SU-DHL-6 (cell line): ENCODE measurements at regions not wholly inside any gene's neighbourhood (a gene's known extent, or its start where the extent isn't known, plus 50 kb on each side); places are given as distances from the start of the nearest gene placed in this dataset.

Experiments used
- EZH2phosphoT487 ChIP-seq: fragments of 200-600 bp; sonication (generic), shearing (Covaris generic); conservative IDR thresholded peaks from 2 replicates; pipeline ENCODE4 v1.6.1; 2018; ENCODE audit warnings: mild to moderate bottlenecking, antibody characterized with exemption, low read length, moderate library complexity, mixed read lengths
- TF ChIP-seq, protein P1 (sequence below): fragments of 200-600 bp; sonication (generic); IDR thresholded peaks from one replicate; pipeline ENCODE4 v1.5.1; 2017; ENCODE audit warnings: antibody characterized with exemption, mild to moderate bottlenecking, low read length, moderate library complexity; ENCODE audit not compliant: insufficient read depth, poor library complexity, severe bottlenecking

DNA sequence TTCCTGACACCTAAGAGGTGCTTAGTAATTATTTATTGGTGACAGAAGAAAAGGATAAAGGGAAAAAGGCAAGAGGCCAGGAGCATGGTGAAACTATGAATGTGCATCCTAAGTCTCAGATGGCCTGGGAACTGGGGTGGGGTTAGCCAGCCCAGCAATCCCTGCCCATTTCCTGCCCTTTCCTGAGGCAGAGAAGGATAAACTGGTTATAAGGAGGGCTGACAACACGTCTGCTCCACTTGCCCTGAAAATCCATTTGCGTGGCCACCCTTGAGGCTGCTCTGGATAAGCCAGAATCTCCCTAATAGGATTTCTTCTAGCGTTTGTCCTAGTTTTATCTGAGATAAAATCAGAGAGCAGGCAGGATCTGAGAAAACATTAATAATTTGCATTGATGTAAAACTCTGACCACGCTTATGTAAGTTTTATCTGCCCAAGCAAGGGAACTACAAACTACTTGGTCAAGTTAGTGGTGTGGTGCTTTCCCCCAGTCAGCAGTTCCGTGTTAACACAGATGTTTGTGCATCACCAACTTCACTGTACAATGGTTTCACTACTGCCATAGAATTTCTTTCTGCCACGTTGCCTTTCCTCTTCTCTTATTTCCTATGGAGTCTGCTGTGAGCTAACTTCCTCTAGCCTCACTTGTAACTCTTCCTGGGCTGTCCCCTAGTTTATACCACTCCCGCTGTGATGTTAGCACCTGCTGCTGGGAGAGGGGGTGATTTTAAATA lies 392.7 kb downstream of the RPS29 start:
- TF ChIP-seq, protein P1, sequence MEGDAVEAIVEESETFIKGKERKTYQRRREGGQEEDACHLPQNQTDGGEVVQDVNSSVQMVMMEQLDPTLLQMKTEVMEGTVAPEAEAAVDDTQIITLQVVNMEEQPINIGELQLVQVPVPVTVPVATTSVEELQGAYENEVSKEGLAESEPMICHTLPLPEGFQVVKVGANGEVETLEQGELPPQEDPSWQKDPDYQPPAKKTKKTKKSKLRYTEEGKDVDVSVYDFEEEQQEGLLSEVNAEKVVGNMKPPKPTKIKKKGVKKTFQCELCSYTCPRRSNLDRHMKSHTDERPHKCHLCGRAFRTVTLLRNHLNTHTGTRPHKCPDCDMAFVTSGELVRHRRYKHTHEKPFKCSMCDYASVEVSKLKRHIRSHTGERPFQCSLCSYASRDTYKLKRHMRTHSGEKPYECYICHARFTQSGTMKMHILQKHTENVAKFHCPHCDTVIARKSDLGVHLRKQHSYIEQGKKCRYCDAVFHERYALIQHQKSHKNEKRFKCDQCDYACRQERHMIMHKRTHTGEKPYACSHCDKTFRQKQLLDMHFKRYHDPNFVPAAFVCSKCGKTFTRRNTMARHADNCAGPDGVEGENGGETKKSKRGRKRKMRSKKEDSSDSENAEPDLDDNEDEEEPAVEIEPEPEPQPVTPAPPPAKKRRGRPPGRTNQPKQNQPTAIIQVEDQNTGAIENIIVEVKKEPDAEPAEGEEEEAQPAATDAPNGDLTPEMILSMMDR: no peak
- no peak for TF ChIP-seq EZH2phosphoT487
